VCaP (cell line): ENCODE measurements at regions not wholly inside any gene's neighbourhood (a gene's known extent, or its start where the extent isn't known, plus 50 kb on each side); places are given as distances from the start of the nearest gene placed in this dataset.

Experiments
- H3K27ac ChIP-seq: fragments of 450-650 bp; 2 replicates; pipeline ENCODE4 v1.5.1; 2017
- TF ChIP-seq, protein P1 (sequence below): fragments of 450-650 bp; conservative IDR thresholded peaks from 2 replicates; pipeline ENCODE4 v1.5.1; 2017; ENCODE audit warnings: mild to moderate bottlenecking, moderate library complexity

DNA sequence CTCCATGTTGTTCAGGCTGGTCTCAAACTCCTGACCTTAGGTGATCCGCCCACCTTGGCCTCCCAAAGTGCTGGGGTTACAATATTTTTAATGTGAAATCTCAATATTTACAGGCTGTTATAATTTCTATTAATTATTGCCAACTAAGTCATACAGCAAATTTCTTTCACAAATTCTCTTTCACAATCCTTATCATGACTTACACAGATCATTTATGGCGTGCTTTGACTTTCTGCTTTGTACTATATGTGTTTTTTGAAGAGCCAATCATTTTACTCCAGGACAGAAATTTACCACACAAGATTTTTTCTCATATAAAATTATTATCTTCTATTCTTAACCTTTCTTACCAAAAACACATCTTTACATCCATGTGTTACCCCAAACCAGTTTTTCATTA is 1729.9 kb downstream of the NCAM2 start:
- TF ChIP-seq, protein P1, sequence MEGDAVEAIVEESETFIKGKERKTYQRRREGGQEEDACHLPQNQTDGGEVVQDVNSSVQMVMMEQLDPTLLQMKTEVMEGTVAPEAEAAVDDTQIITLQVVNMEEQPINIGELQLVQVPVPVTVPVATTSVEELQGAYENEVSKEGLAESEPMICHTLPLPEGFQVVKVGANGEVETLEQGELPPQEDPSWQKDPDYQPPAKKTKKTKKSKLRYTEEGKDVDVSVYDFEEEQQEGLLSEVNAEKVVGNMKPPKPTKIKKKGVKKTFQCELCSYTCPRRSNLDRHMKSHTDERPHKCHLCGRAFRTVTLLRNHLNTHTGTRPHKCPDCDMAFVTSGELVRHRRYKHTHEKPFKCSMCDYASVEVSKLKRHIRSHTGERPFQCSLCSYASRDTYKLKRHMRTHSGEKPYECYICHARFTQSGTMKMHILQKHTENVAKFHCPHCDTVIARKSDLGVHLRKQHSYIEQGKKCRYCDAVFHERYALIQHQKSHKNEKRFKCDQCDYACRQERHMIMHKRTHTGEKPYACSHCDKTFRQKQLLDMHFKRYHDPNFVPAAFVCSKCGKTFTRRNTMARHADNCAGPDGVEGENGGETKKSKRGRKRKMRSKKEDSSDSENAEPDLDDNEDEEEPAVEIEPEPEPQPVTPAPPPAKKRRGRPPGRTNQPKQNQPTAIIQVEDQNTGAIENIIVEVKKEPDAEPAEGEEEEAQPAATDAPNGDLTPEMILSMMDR, result no peak
- H3K27ac ChIP-seq, result no peak overlapping the region

DNA sequence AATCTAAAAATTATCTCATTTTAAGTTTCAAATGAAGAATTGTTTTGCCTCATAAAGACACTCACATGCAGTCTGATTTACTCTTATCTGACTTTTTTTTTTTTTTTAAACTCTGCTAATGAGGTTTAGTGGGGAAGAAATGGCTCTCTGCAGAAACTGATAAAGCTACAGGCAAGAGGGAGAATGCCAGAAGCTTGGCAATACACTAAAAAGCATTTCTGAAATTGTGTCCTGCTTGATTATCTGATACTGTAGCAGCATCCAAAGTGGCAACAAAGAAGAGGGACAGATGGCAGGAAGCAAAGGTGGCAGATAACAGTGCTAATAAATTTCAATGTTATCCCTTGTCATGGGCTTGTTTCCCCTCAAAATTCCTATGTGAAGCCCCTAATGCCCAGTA is 1744.9 kb downstream of the NCAM2 start:
- TF ChIP-seq, protein P1, result no peak
- no peak overlapping the region for H3K27ac ChIP-seq

DNA sequence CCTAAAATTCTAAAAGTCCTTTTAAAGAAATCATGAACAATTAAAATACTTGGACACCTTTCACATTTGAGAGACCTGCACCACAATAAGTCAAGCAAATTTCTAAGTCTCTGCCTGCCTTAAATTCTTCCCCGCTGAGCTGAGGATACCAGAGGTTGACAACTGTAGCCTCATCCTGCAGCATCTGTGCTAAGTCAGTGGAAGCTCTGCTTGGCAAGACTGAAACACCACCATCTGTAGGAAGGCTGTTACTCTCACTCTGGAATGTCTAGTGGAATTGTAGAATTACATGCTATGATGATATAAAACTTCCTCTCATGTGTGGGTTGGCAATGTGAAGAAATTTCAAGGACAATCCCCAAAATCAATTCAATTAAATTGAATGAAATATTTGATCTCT is 1756.5 kb downstream of the NCAM2 start:
- TF ChIP-seq, protein P1, result no peak

DNA sequence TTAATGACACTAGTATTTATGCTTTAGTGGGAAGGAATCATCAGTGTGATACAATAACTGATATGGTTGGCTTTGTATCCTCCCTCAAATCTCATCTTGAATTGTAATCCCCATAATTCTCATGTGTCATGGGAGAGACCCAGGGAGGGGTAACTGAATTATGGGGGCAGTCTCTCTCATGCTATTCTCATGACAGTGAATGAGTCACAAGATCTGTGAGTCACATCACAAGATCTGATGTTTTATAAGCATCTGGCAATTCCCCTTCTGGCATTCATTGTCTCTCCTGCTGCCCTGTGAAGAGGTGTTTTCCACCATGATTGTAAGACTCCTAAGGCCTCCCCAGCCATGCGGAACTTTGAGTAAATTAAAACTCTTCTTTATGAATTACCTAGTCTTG is 1760.3 kb downstream of the NCAM2 start:
- TF ChIP-seq, protein P1, result no peak
- H3K27ac ChIP-seq, result no peak overlapping the region

More for the DNA sequence above, 1756.5 kb downstream of the NCAM2 start:
- H3K27ac ChIP-seq, result no peak overlapping the region

DNA sequence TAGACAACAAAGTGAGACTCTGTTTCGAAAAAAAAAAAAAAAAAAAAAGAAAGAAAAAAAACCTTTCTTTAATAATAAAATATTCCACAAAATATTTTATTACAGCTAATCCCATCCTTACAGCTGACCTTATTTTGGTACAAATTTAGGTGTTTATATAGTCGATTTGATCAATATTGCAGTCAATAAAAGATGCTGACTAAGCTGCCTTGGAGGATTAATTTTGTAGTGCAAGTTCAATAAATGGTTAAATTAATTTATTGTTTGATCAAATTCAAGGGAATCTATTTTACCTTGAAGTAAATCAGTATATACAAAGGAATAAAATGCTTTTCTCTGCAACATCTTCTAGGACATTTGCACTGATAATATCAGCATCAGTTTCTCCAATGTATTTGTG is 1764.3 kb downstream of the NCAM2 start:
- H3K27ac ChIP-seq, result no peak overlapping the region
- TF ChIP-seq, protein P1, result no peak

DNA sequence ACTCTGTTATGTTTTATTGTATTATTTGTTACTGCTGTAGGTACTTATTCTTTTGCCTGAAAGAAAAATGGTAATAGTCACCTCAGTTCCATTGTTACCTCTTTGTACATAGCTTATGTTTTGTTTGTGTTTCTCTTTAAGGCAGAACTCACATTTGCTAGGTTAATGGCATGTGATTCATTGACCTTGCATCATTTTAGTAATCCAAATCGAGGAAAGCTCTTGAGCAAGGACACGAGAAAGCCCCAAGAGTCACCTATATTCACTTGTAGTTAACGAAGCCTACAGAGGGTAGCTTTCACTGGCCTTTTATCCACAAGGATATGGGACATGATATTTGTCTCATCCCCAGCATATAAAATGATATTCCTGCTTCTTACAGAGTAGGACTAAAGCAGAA is 1765.2 kb downstream of the NCAM2 start:
- TF ChIP-seq, protein P1, result no peak
- H3K27ac ChIP-seq, result no peak overlapping the region

DNA sequence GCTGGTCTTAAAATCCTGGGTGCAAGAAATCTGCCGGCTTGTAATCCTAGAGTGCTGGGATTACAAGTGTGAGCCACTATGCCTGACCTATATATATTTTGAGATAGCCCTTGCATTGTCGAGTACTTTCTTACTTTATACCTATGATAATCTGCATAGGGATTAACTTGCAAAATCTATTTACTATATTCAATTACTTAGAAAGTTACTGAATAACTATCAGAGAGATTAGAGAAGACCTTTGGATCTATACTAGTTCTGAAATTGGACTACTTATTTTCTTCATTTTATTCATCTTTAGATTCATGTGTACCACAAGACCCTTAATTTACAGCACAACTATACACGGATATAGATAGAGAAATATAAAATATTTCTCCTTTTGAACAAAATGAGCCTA is 1766.0 kb downstream of the NCAM2 start:
- no peak overlapping the region for H3K27ac ChIP-seq
- TF ChIP-seq, protein P1, result no peak

DNA sequence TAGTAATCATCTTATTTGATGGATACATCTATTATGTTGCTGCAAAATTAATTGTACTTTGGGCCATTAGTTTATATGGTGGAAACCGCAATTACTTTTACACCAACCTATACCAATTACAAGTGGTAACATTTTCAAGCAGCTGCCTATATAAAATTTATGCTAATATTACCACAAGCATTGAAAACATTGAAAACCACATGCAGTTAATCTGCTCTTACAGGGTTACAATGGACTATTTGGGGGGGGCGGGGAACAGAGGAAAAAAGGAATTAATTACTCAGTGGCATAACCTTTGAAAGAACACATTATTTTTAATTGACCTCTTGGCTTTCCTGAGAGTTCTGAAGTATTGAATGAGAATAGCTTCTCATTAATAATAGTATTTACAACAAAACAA is 1793.2 kb downstream of the NCAM2 start:
- H3K27ac ChIP-seq, result no peak overlapping the region
- TF ChIP-seq, protein P1, result no peak
